Endothelial cell of umbilical vein (primary cell): ENCODE measurements at regions not wholly inside any gene's neighbourhood (a gene's known extent, or its start where the extent isn't known, plus 50 kb on each side); places are given as distances from the start of the nearest gene placed in this dataset.

Experiments used
- BruUV-seq: library from RNA; stranded (reverse); fragments of 400-500 nt; replicated peaks from 2 replicates; lab custom pipeline; 2021; lab: Mats Ljungman, UMichigan
- CTCF ChIA-PET: fragments of 300-600, 350-600 bp; sonication (Branson Sonifier 250); formaldehyde crosslinking; loops from one replicate; lab custom pipeline; 2021; ENCODE audit warnings: antibody characterized with exemption, inconsistent platforms; lab: Charles Lee
- POLR2A ChIA-PET: fragments of 300-600, 350-600 bp; sonication (Branson Sonifier 250); formaldehyde crosslinking; loops from one replicate; lab custom pipeline; 2021; ENCODE audit warnings: antibody characterized with exemption, inconsistent platforms; lab: Charles Lee
- DNase-seq: peaks from one replicate; pipeline ENCODE4 v3.0.0-alpha.2; 2011; ENCODE audit warnings: low read depth, low spot score
- FAIRE-seq: peaks from 2 replicates; lab custom pipeline; 2011; peaks lifted over from hg19 to GRCh38; lab: Jason Lieb, UNC
- H2AFZ ChIP-seq: 2 replicates; pipeline ENCODE4 v1.6.0; 2012; ENCODE audit warnings: low read depth, low read length, control low read depth, inconsistent platforms
- H3K27ac ChIP-seq: 2 replicates; pipeline ENCODE4 v1.5.1; 2011; ENCODE audit warnings: low read depth, mild to moderate bottlenecking, control low read depth, low read length, moderate library complexity; ENCODE audit not compliant: insufficient read depth
- H3K27me3 ChIP-seq, 2 experiments: 2 replicates each; pipeline versions ENCODE4 v1.6.0 to v1.6.1; 2011; ENCODE audit warnings: low read length in 2 of 2, mixed read lengths in 1 of 2; ENCODE audit not compliant: control insufficient read depth in 2 of 2, insufficient read depth in 2 of 2
- H3K36me3 ChIP-seq, 2 experiments: 2 replicates in 1 of 2; 3 replicates in 1 of 2; pipeline ENCODE4 v1.5.1; 2011; ENCODE audit warnings: low read length in 2 of 2, mild to moderate bottlenecking in 1 of 2, moderate library complexity in 1 of 2; ENCODE audit not compliant: control insufficient read depth in 2 of 2, insufficient read depth in 2 of 2; ENCODE audit errors: extremely low read depth in 1 of 2
- H3K4me1 ChIP-seq: 3 replicates; pipeline ENCODE4 v1.5.1; 2011; ENCODE audit warnings: mild to moderate bottlenecking, low read length; ENCODE audit not compliant: control insufficient read depth, insufficient read depth; ENCODE audit errors: extremely low read depth
- H3K4me2 ChIP-seq: 2 replicates; pipeline ENCODE4 v1.6.1; 2011; ENCODE audit warnings: low read length, control low read depth, mixed read lengths; ENCODE audit not compliant: insufficient read depth
- H3K4me3 ChIP-seq, 3 experiments: fragments of 200-600 bp in 1 of 3; sonication (generic), shearing (Covaris generic) in 1 of 3; replicated peaks in 1 of 3; 2 replicates each; pipeline ENCODE4 v1.5.1; 2011 to 2016; ENCODE audit warnings: control low read depth in 3 of 3, low read length in 3 of 3, mild to moderate bottlenecking in 2 of 3, inconsistent platforms in 1 of 3, low read depth in 1 of 3, moderate library complexity in 1 of 3; ENCODE audit not compliant: insufficient read depth in 1 of 3
- H3K79me2 ChIP-seq: 2 replicates; pipeline ENCODE4 v1.6.0; 2012; ENCODE audit warnings: low read length, inconsistent platforms; ENCODE audit not compliant: control insufficient read depth, insufficient read depth
- H3K9ac ChIP-seq: replicated peaks from 2 replicates; pipeline ENCODE3; 2011; ENCODE audit warnings: low read length, control low read depth; ENCODE audit not compliant: insufficient read depth; ENCODE audit errors: extremely low read depth
- H3K9me1 ChIP-seq: replicated peaks from 3 replicates; pipeline ENCODE4 v1.6.0; 2011; ENCODE audit warnings: mild to moderate bottlenecking, low read length; ENCODE audit not compliant: control insufficient read depth, insufficient read depth; ENCODE audit errors: extremely low read depth
- H3K9me3 ChIP-seq: replicated peaks from 2 replicates; pipeline ENCODE4 v1.5.1; 2012; ENCODE audit warnings: low read length, inconsistent platforms; ENCODE audit not compliant: control insufficient read depth, insufficient read depth
- H4K20me1 ChIP-seq: replicated peaks from 2 replicates; pipeline ENCODE3; 2011; ENCODE audit warnings: mild to moderate bottlenecking, low read length; ENCODE audit not compliant: control insufficient read depth, insufficient read depth; ENCODE audit errors: extremely low read depth
- EZH2 ChIP-seq: IDR thresholded peaks from 2 replicates; pipeline ENCODE4 v1.6.1; 2012; ENCODE audit warnings: borderline replicate concordance, low read depth, mild to moderate bottlenecking, moderate library complexity, low read length, inconsistent platforms; ENCODE audit not compliant: severe bottlenecking
- FOS ChIP-seq: IDR thresholded peaks from 2 replicates; pipeline ENCODE4 v1.6.1; 2011; ENCODE audit warnings: mild to moderate bottlenecking, low read length, moderate library complexity, borderline replicate concordance; ENCODE audit not compliant: insufficient read depth
- GATA2 ChIP-seq: IDR thresholded peaks from 2 replicates; pipeline ENCODE4 v1.7.0; 2011; ENCODE audit warnings: low read depth, mild to moderate bottlenecking, moderate library complexity, mixed read lengths, low read length; ENCODE audit not compliant: insufficient read length, insufficient read depth
- JUN ChIP-seq: IDR thresholded peaks from 2 replicates; pipeline ENCODE4 v1.6.1; 2011; ENCODE audit warnings: borderline replicate concordance, low read depth; ENCODE audit not compliant: insufficient read length, insufficient read depth
- MAX ChIP-seq: IDR thresholded peaks from 2 replicates; pipeline ENCODE4 v1.6.1; 2011; ENCODE audit not compliant: insufficient read depth, insufficient read length
- MYC ChIP-seq: IDR thresholded peaks from one replicate; pipeline ENCODE4 v1.6.1; 2011; ENCODE audit warnings: mild to moderate bottlenecking, low read depth, low read length
- POLR2A ChIP-seq: IDR thresholded peaks from 2 replicates; pipeline ENCODE4 v1.6.1; 2012; ENCODE audit warnings: low read depth, mild to moderate bottlenecking, control low read depth, low read length
- POLR2AphosphoS5 ChIP-seq: IDR thresholded peaks from 2 replicates; pipeline ENCODE4 v1.6.1; 2012; ENCODE audit warnings: low read depth, mild to moderate bottlenecking, control low read depth, low read length, moderate library complexity; ENCODE audit not compliant: insufficient read depth
- dilution Hi-C: fragments of 300-500 bp; cut with MboI; formaldehyde crosslinking; loops from one replicate; pipeline ENCODE4 v1.15.0; 2019; ENCODE audit warnings: low sequenced_read_pairs; ENCODE audit not compliant: extremely low pct_ligation_motif_present
- intact Hi-C: fragments of 100-400 bp; cut with micrococcal nuclease; formaldehyde crosslinking; loops from one replicate; pipeline ENCODE4 v1.10.0; 2022
- TF ChIP-seq, protein P1 (sequence below), 2 donors: IDR thresholded peaks; 1 replicate in 1 of 2; 2 replicates in 1 of 2; pipeline ENCODE4 v1.5.1; 2011; ENCODE audit warnings: low read length in 2 of 2, mild to moderate bottlenecking in 2 of 2, moderate library complexity in 2 of 2, control low read depth in 1 of 2, inconsistent platforms in 1 of 2, low read depth in 1 of 2; ENCODE audit not compliant: insufficient read depth in 1 of 2; ENCODE audit errors: extremely low read depth in 1 of 2

DNA sequence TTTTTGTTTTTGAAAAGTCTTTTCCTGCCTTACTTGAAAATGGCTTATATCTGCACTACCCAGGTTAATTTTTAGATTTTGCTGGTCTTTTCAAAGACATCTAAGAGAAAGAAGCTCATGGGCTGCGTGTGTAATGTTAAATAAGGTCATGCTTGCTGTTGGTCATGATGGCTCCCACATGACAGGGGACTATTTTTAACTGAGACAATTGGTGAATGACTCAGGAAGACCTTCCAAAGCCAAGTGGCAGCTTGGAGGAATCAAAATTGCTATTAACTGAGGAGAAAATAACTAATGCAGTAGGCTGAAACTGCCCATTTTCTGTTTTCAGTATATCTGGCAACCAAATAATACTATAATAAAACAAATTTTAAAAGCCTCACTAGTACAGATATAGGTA lies 117.1 kb upstream of the SPAG17 start:
- CTCF ChIA-PET: no interaction called here
- no TSS peak for BruUV-seq
- Histone ChIP-seq H3K9ac (no peak overlapping the region), H3K79me2 (no peaks in the 10 kb centered on the region), H4K20me1 (no peaks in the 10 kb centered on the region), H3K27ac (no peak overlapping the region), H2AFZ (no peak overlapping the region), H3K4me3 (no peak overlapping the region), H3K4me1 (no peaks in the 10 kb centered on the region), H3K9me3 (no peaks in the 10 kb centered on the region), H3K27me3 (no peaks in the 10 kb centered on the region), H3K36me3 (no peaks in the 10 kb centered on the region), H3K4me2 (no peak overlapping the region), H3K9me1 (no peaks in the 10 kb centered on the region)
- TF ChIP-seq GATA2 (no peak), POLR2A (no peak), POLR2AphosphoS5 (no peak), FOS (no peak), JUN (no peak), MYC (no peak), EZH2 (no peak), MAX (no peak)
- TF ChIP-seq, protein P1, sequence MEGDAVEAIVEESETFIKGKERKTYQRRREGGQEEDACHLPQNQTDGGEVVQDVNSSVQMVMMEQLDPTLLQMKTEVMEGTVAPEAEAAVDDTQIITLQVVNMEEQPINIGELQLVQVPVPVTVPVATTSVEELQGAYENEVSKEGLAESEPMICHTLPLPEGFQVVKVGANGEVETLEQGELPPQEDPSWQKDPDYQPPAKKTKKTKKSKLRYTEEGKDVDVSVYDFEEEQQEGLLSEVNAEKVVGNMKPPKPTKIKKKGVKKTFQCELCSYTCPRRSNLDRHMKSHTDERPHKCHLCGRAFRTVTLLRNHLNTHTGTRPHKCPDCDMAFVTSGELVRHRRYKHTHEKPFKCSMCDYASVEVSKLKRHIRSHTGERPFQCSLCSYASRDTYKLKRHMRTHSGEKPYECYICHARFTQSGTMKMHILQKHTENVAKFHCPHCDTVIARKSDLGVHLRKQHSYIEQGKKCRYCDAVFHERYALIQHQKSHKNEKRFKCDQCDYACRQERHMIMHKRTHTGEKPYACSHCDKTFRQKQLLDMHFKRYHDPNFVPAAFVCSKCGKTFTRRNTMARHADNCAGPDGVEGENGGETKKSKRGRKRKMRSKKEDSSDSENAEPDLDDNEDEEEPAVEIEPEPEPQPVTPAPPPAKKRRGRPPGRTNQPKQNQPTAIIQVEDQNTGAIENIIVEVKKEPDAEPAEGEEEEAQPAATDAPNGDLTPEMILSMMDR (IDR thresholded peaks at IDR 0.05; ENCODE audit: extremely low read depth in 1 of 2, insufficient read depth in 1 of 2, low read depth in 1 of 2, low read length in 2 of 2): no peak
- dilution Hi-C loops (no loop called here), intact Hi-C loops (no loop called here)
- no peak for DNase-seq
- FAIRE-seq: no peak
- POLR2A ChIA-PET: no interaction called here
